Iris pigment epithelial cell (primary cell): ENCODE measurements at regions not wholly inside any gene's neighbourhood (a gene's known extent, or its start where the extent isn't known, plus 50 kb on each side); places are given as distances from the start of the nearest gene placed in this dataset.

Source experiments
- DNase-seq: peaks from one replicate; pipeline ENCODE4 v3.0.0-alpha.2; 2011; ENCODE audit warnings: low read depth

DNA sequence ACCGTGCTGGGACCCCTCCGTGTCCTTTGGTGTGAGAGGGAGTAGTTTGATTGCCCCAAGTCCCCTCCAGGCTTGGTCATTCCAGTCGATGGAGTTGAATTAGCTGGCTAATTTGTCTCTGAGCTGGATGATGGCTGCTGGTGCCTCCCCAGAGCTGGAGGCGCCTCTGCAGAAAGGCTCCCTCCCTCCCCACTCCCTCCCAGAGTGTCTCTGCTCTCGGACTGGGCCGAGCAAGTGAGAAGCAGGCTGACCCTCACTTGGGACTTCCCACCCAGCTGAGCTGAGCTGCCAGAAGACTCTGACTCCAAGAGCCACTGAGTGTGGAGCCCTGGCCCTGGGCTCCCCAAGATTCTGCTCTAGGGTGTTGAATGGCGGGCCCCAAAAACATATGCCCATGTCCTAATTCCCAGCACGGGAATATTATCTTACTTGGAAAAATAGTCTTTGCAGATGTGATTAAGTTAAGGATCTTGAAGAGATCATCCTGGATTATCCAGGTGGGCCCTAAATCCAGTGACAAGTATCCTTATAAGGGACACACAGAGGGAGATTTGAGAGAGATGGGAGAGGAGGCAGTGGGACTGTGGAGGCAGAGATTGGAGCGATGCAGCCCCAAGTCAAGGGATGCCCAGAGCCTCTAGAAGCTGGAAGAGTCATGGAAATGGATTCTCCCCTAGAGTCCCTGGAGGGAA, 60.7 kb upstream of the TLE3 start:
- no peak for DNase-seq

DNA sequence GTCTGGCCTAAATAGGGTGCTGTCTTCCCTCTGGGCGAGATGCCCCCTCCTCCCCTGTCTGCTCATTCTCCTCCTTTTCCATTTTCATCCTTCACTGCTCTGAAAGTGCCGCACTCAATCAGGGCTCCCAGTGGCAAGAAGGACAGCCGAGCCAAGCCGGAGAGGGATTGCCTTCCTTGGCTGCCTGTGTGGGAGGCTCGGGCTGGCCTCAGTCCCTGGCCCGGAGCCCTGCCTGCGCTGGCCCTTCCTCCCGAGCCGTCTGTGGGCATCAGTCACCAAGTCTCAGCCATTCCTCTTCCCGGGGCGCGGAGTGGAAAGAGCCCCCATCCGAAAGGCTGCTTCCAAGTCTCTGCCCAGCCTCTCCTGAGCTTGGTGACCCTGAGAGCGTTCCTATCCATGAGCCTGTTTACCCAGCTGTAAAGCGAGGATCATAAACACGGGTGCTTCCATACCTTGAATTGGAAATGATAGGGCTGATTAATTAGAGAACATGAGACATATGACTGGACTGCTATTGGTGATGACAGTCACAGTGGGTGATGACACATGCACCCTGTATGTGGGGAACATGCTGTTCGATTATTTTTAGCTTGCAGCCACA, 59.1 kb upstream of the TLE3 start:
- DNase-seq, result no peak

DNA sequence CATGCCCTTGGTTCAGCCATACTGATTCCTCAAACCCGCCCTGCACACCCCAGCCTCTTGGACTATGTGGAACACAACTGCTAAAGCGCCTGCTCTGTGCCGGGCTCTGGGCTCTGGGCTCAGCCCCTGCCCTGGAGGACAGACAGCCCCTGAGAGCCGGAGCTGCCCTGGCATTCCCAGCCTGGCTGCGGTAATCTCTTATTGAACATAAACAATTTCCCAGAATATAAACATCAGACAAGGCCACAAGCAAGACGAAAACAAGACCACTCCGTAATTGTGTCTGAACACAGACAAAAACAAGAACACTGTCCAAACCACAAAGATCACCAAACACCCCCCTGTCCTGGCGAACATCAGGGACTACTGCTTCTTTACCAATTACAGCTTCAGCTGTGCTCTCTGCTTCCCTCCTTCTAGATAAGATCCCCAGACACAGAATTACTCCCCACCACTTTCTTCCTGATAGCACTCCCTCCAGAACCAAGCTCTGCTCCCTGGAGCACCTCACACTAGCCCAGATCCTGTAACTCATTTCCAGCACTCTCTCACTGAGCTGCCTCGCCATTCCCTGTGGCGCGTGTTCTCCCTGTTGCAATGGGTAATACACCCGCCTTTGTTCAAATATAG, 57.1 kb upstream of the TLE3 start:
- DNase-seq, result peak; percentile 85

DNA sequence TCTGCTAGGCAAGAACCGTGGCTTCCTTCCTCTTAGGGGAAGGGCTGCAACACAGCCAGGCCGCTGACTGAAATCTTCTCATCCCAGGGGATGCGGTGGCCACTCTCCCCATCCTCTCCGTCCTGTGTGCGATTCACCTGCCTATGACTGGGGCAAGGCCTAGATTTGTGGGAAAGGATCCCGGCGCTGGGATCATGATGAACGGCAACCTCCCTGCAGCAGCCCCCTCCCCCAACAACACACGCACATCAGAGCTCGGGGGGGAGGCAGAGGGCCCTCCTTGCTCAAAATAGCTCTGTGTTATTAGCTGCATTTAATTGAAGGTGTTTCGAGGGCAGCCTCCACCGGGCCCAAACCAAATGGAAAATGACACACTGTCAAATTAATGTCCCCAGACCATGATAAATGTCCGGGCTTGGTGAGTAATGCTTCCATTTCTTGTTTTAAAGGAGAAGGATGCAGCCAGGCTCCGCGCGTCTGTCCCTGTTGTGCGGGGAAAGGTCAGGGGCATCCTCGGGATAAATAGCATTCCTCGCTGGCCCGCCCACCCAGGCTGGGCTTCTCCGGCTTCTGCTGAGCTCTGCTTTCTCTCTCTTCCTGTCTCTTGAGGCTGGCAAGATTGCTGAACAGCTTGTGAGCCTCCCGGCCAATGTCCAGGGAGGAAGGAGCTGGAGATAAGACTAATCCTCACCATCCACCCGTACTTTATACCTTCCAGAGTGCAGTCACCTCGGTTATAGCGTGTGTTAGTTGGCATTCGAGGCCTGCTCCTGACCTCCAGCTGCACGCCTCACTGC, 56.4 kb upstream of the TLE3 start:
- DNase-seq, result peak; percentile 63

DNA sequence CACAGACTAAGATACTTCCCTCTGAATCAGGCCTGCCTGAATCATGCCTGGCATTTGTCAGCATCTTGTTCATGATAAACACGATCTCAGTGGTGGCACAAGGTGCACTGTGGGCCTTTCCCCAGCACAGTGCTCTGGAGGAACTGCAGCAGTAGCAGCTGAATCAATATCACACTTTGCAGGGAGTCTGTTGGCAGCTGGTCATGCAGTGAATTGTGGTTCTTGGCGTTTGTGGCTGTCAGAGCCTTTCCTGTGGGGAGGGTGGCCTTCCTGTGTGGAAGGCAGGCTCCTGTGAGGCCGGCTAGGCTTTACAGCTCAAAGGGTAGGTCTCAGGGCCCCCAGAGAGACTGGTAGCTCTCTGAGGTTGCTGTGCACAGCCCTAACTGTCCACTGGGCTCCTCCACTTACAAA, 54.4 kb upstream of the TLE3 start:
- DNase-seq, result peak; percentile 32

DNA sequence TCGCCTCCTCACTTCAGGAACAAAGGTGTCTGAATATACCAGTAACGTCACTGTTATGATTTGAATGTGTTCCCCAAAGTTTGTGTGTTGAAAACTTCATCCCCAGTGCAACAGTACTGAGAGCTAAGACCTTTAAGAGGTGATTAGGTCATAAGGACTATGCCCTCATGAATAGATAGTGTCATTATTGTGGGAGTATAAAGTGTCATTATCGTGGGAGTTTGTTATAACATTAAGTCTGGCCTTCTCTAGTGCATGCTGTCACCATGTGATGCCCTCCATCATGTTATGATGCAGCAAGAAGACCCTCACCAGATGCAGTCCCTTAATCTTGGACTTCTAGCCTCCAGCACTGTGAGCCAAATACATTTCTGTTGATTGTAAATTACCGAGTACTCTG, 53.7 kb upstream of the TLE3 start:
- no peak for DNase-seq

DNA sequence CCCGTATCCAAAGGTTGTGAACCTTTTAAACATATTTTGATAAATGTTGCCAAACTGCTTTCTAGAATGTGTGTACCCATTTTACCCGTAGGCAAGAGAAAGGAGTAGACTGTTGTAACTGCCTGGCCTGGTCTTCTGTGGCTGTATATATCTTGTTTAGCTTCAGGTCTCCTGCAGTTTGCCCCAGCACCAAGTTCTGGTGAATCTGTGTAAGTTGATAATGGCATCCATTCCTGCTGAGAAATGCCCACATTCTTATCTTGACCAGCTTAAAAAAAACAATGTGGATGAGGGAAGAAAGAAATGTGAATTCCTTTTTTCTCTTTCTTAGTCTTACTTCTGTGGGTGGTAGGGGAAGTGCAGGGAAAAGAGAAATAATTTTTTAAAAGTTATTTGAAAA, 53.3 kb upstream of the TLE3 start:
- no peak for DNase-seq

DNA sequence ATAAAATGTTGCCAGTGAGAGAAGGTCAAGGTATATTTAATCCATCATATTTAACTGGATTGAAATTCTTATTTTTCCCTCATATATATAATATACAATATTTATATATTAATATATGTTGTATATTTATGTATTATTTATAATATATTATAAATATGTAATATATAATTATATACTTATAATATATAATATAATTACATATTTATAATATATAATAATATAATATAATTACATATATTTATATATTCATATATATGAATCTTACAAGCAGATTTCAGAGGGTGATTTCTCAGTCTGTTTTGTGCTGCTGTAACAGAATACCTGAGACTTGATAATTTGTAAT, 52.7 kb upstream of the TLE3 start:
- DNase-seq, result no peak

DNA sequence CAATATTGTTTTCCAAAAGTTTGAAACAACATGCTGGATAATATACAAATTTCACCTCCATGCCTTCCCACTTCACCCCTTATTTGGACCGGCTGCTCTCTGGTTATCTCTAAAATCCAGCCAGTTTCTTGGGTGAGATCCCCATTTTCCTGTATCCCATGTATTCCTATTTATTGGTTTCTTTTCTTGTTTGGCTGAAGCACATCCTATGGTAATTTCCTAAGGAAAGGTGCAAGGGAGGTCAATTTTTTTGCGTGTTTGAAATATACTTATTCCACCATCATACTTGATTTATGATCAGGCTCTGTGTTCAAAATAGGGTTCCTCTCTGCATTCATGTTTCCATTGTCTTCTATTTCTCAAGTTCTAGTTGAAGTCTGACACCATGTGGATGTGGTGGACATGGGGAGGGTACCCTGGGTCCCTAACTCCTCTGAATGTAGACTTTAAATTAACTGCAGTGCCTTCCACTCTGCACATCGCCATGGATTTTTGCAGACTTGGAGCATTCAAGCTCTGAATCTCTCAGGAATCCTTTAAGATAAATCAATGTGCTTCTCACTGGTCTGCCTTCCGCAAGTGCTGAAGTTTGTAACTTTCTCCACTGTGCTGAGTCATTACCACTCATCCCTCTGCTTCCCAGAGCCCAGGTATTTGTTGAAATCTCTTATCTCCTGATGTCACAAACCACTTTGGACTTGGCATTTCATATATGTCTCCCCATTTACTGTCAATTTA, 52.1 kb upstream of the TLE3 start:
- peak; percentile 85 for DNase-seq

DNA sequence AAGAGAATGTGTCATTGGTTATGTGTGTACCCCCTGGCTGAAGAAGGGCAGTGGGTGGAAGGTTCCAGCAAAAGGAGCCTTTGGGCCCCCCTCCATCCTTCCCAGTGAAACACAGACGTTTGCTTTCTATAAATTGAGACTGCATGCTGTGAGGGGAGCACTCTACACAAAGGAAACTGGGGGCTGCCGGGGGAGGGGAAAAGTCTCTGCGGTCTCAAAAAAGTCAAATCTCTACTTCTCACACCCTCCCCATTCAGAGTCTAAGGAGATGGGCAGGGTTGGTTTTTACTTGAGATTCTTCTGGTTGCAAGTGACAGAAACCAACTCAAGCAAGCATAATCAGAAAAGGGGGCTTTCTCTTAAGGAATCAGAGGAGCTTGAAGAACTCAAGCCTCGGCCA, 50.1 kb upstream of the TLE3 start:
- no peak for DNase-seq
